ENCODE measurements at regions not wholly inside any gene's neighbourhood (a gene's known extent, or its start where the extent isn't known, plus 50 kb on each side); places are given as distances from the start of the nearest gene placed in this dataset.

DNA sequence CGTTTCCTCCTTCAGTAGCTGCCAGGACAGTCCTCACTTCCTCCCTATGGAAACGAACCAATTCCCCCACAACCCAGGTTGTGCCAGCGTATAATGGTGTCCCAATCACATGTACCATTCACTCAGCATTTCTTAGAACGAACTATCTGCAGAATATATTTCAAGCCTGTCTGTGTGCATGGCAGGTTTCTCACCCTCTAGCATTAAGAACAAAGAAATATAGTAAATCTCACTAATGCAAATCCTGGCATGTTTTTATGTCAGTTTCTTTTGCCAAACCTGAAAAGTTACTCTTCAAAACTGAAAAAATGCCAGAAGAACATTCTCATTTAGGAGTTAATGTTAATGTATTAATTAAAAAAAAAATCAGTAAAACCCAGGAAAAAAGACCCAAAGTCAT is 405.9 kb upstream of the KLF6 start:
- H3K9me3 Mint-ChIP-seq (ENCODE audit: low read depth, unreplicated experiment), result no peaks in the 10 kb centered on the region
- H3K27ac Mint-ChIP-seq (ENCODE audit: unreplicated experiment), result no peak overlapping the region
- DNase-seq, result no peak
- no peak overlapping the region for H3K4me3 Mint-ChIP-seq (ENCODE audit: low read depth, unreplicated experiment)
- BruUV-seq (replicated peaks), result no TSS peak
- no peaks in the 10 kb centered on the region for H3K36me3 Mint-ChIP-seq (ENCODE audit: insufficient read depth, unreplicated experiment)
- TF ChIP-seq, protein P1, sequence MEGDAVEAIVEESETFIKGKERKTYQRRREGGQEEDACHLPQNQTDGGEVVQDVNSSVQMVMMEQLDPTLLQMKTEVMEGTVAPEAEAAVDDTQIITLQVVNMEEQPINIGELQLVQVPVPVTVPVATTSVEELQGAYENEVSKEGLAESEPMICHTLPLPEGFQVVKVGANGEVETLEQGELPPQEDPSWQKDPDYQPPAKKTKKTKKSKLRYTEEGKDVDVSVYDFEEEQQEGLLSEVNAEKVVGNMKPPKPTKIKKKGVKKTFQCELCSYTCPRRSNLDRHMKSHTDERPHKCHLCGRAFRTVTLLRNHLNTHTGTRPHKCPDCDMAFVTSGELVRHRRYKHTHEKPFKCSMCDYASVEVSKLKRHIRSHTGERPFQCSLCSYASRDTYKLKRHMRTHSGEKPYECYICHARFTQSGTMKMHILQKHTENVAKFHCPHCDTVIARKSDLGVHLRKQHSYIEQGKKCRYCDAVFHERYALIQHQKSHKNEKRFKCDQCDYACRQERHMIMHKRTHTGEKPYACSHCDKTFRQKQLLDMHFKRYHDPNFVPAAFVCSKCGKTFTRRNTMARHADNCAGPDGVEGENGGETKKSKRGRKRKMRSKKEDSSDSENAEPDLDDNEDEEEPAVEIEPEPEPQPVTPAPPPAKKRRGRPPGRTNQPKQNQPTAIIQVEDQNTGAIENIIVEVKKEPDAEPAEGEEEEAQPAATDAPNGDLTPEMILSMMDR (IDR thresholded peaks at IDR 0.05; ENCODE audit: unreplicated experiment), result no peak
- no peaks in the 10 kb centered on the region for H3K27me3 Mint-ChIP-seq (ENCODE audit: unreplicated experiment)
- CTCF ChIA-PET, result no interaction called here
- no peaks in the 10 kb centered on the region for H3K4me1 Mint-ChIP-seq (ENCODE audit: low read depth, unreplicated experiment)
- intact Hi-C loops (cut with micrococcal nuclease; ENCODE audit: unreplicated experiment), result no loop called here

GRCh38 chr10:4189281-4189680 is 404.3 kb upstream of the KLF6 start:
- Mint-ChIP-seq H3K36me3 (ENCODE audit: insufficient read depth, unreplicated experiment) (no peaks in the 10 kb centered on the region), H3K27ac (ENCODE audit: unreplicated experiment) (no peak overlapping the region), H3K27me3 (ENCODE audit: unreplicated experiment) (no peaks in the 10 kb centered on the region), H3K9me3 (ENCODE audit: low read depth, unreplicated experiment) (no peaks in the 10 kb centered on the region), H3K4me3 (ENCODE audit: low read depth, unreplicated experiment) (no peak overlapping the region), H3K4me1 (ENCODE audit: low read depth, unreplicated experiment) (no peaks in the 10 kb centered on the region)
- CTCF ChIA-PET, result no interaction called here
- intact Hi-C loops (cut with micrococcal nuclease; ENCODE audit: unreplicated experiment), result no loop called here
- TF ChIP-seq, protein P1 (IDR thresholded peaks at IDR 0.05; ENCODE audit: unreplicated experiment), result no peak
- BruUV-seq (replicated peaks), result no TSS peak
- DNase-seq, result no peak

- Mint-ChIP-seq H3K9me3 (ENCODE audit: low read depth, unreplicated experiment) (no peaks in the 10 kb centered on the region), H3K4me3 (ENCODE audit: low read depth, unreplicated experiment) (no peak overlapping the region), H3K27ac (ENCODE audit: unreplicated experiment) (no peak overlapping the region), H3K36me3 (ENCODE audit: insufficient read depth, unreplicated experiment) (no peaks in the 10 kb centered on the region), H3K27me3 (ENCODE audit: unreplicated experiment) (no peaks in the 10 kb centered on the region), H3K4me1 (ENCODE audit: low read depth, unreplicated experiment) (no peaks in the 10 kb centered on the region)
- no peak for DNase-seq
- intact Hi-C loops (cut with micrococcal nuclease; ENCODE audit: unreplicated experiment), result no loop called here
- CTCF ChIA-PET, result interaction anchor here (0.7 kb wide), 1 partner anchor 44 kb away, joined by 6 read pairs; no protein-coding TSS in a partner anchor
- BruUV-seq (replicated peaks), result no TSS peak
- TF ChIP-seq, protein P1 (IDR thresholded peaks at IDR 0.05; ENCODE audit: unreplicated experiment), result no peak
Measured at GRCh38 chr10:4188406-4188805, 403.4 kb upstream of the KLF6 start.

DNA sequence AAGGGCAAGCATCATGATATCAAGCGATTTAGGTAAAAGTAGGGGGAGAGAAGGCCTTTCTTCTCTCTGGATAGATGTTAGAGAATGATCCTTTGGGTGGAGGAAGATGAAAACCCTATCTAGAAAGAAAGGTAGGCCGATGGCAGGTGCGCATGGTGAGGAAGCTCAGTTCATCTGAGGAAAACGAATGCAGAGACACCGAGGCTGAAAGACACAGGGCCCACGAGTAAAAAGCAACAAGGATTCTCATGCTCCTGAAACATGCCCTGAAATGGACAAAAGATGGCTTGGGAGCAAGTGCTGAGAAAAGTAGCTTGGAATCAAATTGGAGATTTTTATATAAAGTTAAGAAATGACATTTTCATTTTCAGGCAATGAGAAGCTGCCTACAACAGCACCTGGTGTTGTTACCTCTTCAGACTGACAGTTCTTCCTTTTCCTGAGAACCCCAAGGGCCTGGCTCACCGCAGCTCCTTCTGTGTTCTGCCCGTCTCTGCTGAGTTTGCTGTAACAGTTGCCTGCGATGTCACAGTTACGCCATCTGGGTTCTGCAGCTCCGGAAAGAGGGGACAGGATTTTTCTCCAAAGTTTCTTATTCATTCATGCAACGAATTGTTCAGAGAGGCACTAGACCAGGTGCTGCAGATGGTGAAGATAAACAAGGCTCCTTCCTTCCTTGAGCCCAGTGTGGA is 402.0 kb upstream of the KLF6 start:
- TF ChIP-seq, protein P1 (IDR thresholded peaks at IDR 0.05; ENCODE audit: unreplicated experiment), result no peak
- Mint-ChIP-seq H3K27me3 (ENCODE audit: unreplicated experiment) (no peaks in the 10 kb centered on the region), H3K4me1 (ENCODE audit: low read depth, unreplicated experiment) (no peaks in the 10 kb centered on the region), H3K4me3 (ENCODE audit: low read depth, unreplicated experiment) (no peak overlapping the region), H3K9me3 (ENCODE audit: low read depth, unreplicated experiment) (no peaks in the 10 kb centered on the region), H3K27ac (ENCODE audit: unreplicated experiment) (no peak overlapping the region), H3K36me3 (ENCODE audit: insufficient read depth, unreplicated experiment) (no peaks in the 10 kb centered on the region)
- intact Hi-C loops (cut with micrococcal nuclease; ENCODE audit: unreplicated experiment), result no loop called here
- no TSS peak for BruUV-seq (replicated peaks)
- CTCF ChIA-PET, result no interaction called here
- no peak for DNase-seq

Data from Calu3 (cell line).